HG02938 (cell line): ENCODE measurements at regions not wholly inside any gene's neighbourhood (a gene's known extent, or its start where the extent isn't known, plus 50 kb on each side); places are given as distances from the start of the nearest gene placed in this dataset.
A peak's percentile ranks its signal among the peaks of the same experiment; 100 is the strongest.
"Not testable (repeated sequence)": the region's sequence is repeated elsewhere in the genome, so short reads cannot be mapped to it uniquely, and the experiment has no call there.

ENCODE experiments used
- ATAC-seq: cut with Tn5 transposase; IDR thresholded peaks from one replicate; pipeline ENCODE4 v1.9.1; 2021; ENCODE audit warnings: mild to moderate bottlenecking, moderate library complexity; ENCODE audit not compliant: unreplicated experiment

- ATAC-seq, result peak; percentile 96
Observed at GRCh38 chr13:38415233-38415632, 65.6 kb downstream of the UFM1 start.

- ATAC-seq, result no peak
Observed at GRCh38 chr13:38417241-38417640, 67.6 kb downstream of the UFM1 start.

- ATAC-seq, result peak; percentile 63
Observed at GRCh38 chr13:38417727-38418126, 68.1 kb downstream of the UFM1 start.

GRCh38 chr13:38418286-38418685 is 68.6 kb downstream of the UFM1 start:
- no peak for ATAC-seq

- ATAC-seq, result peak; percentile 34
Observed at GRCh38 chr13:38419312-38419873, 69.7 kb downstream of the UFM1 start.

GRCh38 chr13:38421590-38422560 is 72.2 kb downstream of the UFM1 start:
- ATAC-seq, result no peak

GRCh38 chr13:38429916-38430315 is 80.3 kb downstream of the UFM1 start:
- ATAC-seq, result no peak

- ATAC-seq, result no peak
Observed at GRCh38 chr13:38430796-38431195, 81.1 kb downstream of the UFM1 start.

- ATAC-seq, result no peak
Observed at GRCh38 chr13:38440666-38441065, 91.0 kb downstream of the UFM1 start.

GRCh38 chr13:38444904-38445303 is 95.3 kb downstream of the UFM1 start:
- ATAC-seq, result no peak

GRCh38 chr13:38452656-38453055 is 103.0 kb downstream of the UFM1 start:
- no peak for ATAC-seq

- no peak for ATAC-seq
Observed at GRCh38 chr13:38462605-38463004, 113.0 kb downstream of the UFM1 start.

- ATAC-seq, result no peak
Observed at GRCh38 chr13:38463048-38463447, 113.4 kb downstream of the UFM1 start.

- ATAC-seq, result not testable (repeated sequence)
Observed at GRCh38 chr13:38472411-38472810, 122.8 kb downstream of the UFM1 start.

GRCh38 chr13:38473305-38473704 is 123.7 kb downstream of the UFM1 start:
- no peak for ATAC-seq

GRCh38 chr13:38477676-38478075 is 128.0 kb downstream of the UFM1 start:
- ATAC-seq, result no peak

GRCh38 chr13:38483623-38484022 is 134.0 kb downstream of the UFM1 start:
- ATAC-seq, result peak; percentile 71

- ATAC-seq, result no peak
Observed at GRCh38 chr13:38490657-38491056, 141.0 kb downstream of the UFM1 start.

GRCh38 chr13:38494445-38494844 is 144.8 kb downstream of the UFM1 start:
- no peak for ATAC-seq

GRCh38 chr13:38496917-38497316 is 147.3 kb downstream of the UFM1 start:
- ATAC-seq, result no peak

GRCh38 chr13:38498271-38498670 is 148.6 kb downstream of the UFM1 start:
- no peak for ATAC-seq

GRCh38 chr13:38514575-38514974 is 164.9 kb downstream of the UFM1 start:
- ATAC-seq, result no peak
